Thymus (tissue), 11 donors: ENCODE measurements at regions not wholly inside any gene's neighbourhood (a gene's known extent, or its start where the extent isn't known, plus 50 kb on each side); places are given as distances from the start of the nearest gene placed in this dataset.

Source experiments
- DNase-seq, 9 donors: peaks; one replicate each; pipeline ENCODE4 v3.0.0-alpha.2; 2013; ENCODE audit warnings: low spot score in 9 of 9, low read depth in 6 of 9, missing footprints in 1 of 9
- H3K27ac ChIP-seq, 2 donors: one replicate each; pipeline ENCODE4 v1.5.1; 2013; ENCODE audit warnings: control low read depth in 1 of 2, low read depth in 1 of 2, low read length in 1 of 2, mild to moderate bottlenecking in 1 of 2, moderate library complexity in 1 of 2
- H3K27me3 ChIP-seq, 2 donors: one replicate each; pipeline ENCODE4 v1.5.1; 2013; ENCODE audit warnings: low read length in 1 of 2; ENCODE audit not compliant: control insufficient read depth in 2 of 2, insufficient read depth in 1 of 2
- H3K36me3 ChIP-seq, 2 donors: one replicate each; pipeline ENCODE4 v1.5.1; 2013; ENCODE audit warnings: low read length in 1 of 2, mild to moderate bottlenecking in 1 of 2, moderate library complexity in 1 of 2; ENCODE audit not compliant: control insufficient read depth in 2 of 2, insufficient read depth in 2 of 2
- H3K4me1 ChIP-seq, 2 donors: one replicate each; pipeline ENCODE4 v1.5.1; 2013; ENCODE audit warnings: low read length in 2 of 2; ENCODE audit not compliant: control insufficient read depth in 2 of 2, insufficient read depth in 2 of 2
- H3K4me3 ChIP-seq, 2 donors: one replicate each; pipeline ENCODE4 v1.5.1; 2013; ENCODE audit warnings: low read length in 2 of 2, control low read depth in 1 of 2, mild to moderate bottlenecking in 1 of 2
- H3K9me3 ChIP-seq, 2 donors: one replicate each; pipeline ENCODE4 v1.5.1; 2013; ENCODE audit warnings: low read length in 1 of 2, mild to moderate bottlenecking in 1 of 2; ENCODE audit not compliant: control insufficient read depth in 2 of 2, insufficient read depth in 1 of 2
- whole genome bisulfite sequencing: extraction: QIAGEN DNeasy Blood & Tissue Kit; methylation state at CpG from one replicate; pipeline ENCODE4 v1.1.7; 2013; 5-methylcytosine and 5-hydroxymethylcytosine counted together
- donor health status: healthy.

DNA sequence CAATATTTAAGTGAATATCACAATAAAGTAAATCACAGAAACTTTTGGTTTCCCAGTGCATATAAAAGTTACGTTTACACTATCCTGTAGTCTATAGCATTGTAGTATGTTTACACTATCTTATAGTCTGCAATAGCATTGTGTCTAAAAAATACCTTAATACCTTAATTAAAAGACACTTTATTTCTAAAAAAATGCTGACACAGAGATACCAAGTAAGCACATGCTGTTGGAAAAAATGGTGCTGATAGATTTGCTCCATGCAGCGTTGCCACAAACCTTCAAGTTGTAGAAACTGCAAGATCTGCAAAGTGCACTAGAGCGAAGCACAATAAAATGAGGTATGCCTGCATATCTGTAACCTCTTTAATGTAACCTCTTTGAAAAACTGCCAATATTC, 847.3 kb downstream of the GLUD2 start:
- Histone ChIP-seq H3K27me3 (no peaks in the 10 kb centered on the region), H3K27ac (no peak overlapping the region), H3K4me1 (no peaks in the 10 kb centered on the region), H3K36me3 (no peaks in the 10 kb centered on the region), H3K9me3 (no peaks in the 10 kb centered on the region), H3K4me3 (no peak overlapping the region)
- 98% methylated on average over 3 of the region's 3 CpGs for WGBS
- DNase-seq = no peak

DNA sequence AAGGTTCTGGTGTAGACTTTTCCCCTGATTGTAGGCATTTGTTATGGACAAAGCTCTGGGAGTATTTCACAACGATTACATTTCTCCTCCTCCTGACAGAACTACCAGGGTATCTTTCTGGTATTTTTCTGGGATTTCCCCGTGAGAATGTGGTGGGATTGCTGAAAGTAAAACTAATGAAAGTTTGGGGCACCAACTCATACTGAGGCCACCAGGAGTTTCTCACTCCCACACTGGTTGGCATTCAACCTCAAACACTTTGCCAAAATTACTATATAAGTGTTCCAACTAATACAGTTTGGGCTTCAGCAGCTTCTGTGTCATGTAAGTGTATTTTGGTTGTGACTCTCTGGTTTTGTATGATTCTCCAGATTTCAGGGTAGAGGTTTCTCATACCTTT, 855.1 kb downstream of the GLUD2 start:
- no peaks in the 10 kb centered on the region for H3K4me1 ChIP-seq
- H3K36me3 ChIP-seq = no peaks in the 10 kb centered on the region
- DNase-seq = no peak
- 87% methylated on average over 2 of the region's 2 CpGs for WGBS
- H3K4me3 ChIP-seq = no peak overlapping the region
- H3K27me3 ChIP-seq = no peaks in the 10 kb centered on the region
- no peak overlapping the region for H3K27ac ChIP-seq
- H3K9me3 ChIP-seq = no peaks in the 10 kb centered on the region

DNA sequence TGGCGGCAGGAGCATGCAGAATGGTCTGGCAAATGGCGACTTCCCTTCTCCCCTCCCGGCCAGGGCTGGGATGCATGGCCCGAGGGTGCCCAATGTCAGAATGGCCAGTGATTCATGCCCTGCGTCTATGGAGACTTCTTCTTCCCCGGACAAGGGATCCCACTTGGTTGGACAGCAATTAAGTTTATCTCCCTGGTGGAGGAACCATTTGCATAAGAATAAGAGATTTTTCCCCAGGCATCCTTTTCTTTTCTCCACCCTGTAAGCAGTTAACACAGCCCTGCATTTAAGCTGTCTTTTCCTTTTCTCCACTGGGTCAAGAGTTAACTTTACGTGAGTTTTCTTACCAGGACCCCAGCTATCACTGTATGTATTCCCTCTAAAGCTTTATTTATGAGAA, 856.6 kb downstream of the GLUD2 start:
- Histone ChIP-seq H3K27ac (no peak overlapping the region), H3K9me3 (no peaks in the 10 kb centered on the region), H3K4me3 (no peak overlapping the region), H3K36me3 (no peaks in the 10 kb centered on the region), H3K27me3 (no peaks in the 10 kb centered on the region), H3K4me1 (no peaks in the 10 kb centered on the region)
- no peak for DNase-seq
- WGBS = 96% methylated on average over 7 of the region's 7 CpGs

DNA sequence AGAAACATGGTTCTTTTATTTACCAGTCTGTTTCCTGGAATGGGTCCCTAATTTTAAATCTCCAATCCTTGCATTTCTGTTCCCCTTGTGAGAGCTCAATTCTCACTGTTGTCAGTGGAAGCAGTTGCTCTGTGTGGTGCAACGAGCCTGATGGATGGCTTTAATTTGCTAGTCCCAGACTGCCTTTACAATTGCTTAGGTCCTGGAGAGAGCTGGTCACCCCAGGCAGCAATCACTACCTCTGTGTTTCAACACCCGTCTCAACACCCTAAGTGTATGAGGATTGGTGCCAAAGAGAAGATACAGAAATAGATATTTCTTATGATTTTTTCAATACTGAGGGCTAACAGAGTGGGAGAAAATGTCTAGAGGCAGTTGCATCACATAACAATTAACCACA, 873.8 kb downstream of the GLUD2 start:
- no peak for DNase-seq
- Histone ChIP-seq H3K9me3 (no peaks in the 10 kb centered on the region), H3K27me3 (no peaks in the 10 kb centered on the region), H3K4me3 (no peak overlapping the region), H3K36me3 (no peaks in the 10 kb centered on the region), H3K27ac (no peak overlapping the region), H3K4me1 (no peaks in the 10 kb centered on the region)
- 57% methylated on average over 2 of the region's 2 CpGs for WGBS

DNA sequence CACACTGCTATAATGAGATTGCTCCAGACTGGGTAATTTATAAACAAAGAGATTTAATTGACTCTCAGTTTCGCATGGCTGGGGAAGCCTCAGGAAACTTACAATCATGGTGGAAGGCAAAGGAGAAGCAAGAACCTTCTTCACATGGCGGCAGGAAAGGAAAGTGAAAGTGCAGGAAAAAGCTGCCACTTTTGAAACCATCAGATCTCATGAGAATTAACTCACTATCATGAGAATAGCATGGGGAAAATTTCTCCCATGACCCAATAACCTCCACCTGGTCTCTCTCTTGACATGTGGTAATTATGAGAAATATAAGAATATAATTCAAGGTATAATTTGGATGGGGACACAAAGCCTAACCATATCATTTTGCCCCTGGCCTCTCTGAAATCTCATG, 884.2 kb downstream of the GLUD2 start:
- H3K4me1 ChIP-seq = no peaks in the 10 kb centered on the region
- no peaks in the 10 kb centered on the region for H3K36me3 ChIP-seq
- 85% methylated on average over 2 of the region's 2 CpGs for WGBS
- no peak for DNase-seq
- H3K9me3 ChIP-seq = peaks cover 0 to 5% of the 10 kb centered on the region in 2 donors
- H3K27me3 ChIP-seq = no peaks in the 10 kb centered on the region
- no peak overlapping the region for H3K27ac ChIP-seq
- H3K4me3 ChIP-seq = no peak overlapping the region

DNA sequence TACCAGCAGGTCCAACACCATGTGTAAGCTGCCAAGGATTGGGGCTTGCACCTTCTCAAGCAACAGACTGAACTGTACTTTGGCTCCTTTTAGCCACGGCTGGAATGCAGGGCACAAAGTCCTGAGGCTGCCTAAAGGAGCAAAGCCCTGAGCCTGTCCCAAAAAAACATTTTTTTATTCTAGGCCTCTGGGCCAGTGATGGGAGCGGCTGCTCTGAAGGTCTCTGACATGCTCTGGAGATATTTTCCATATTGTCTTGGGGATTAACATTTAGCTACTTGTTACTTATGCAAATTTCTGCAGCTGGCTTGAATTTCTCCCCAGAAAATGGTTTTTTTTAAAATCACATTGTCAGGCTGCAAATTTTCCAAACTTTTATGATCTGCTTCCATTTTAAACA, 885.3 kb downstream of the GLUD2 start:
- peaks cover 0 to 5% of the 10 kb centered on the region in 2 donors for H3K9me3 ChIP-seq
- DNase-seq = no peak
- H3K4me3 ChIP-seq = no peak overlapping the region
- WGBS = 86% methylated on average over 2 of the region's 2 CpGs
- H3K27me3 ChIP-seq = no peaks in the 10 kb centered on the region
- H3K4me1 ChIP-seq = no peaks in the 10 kb centered on the region
- no peak overlapping the region for H3K27ac ChIP-seq
- no peaks in the 10 kb centered on the region for H3K36me3 ChIP-seq

DNA sequence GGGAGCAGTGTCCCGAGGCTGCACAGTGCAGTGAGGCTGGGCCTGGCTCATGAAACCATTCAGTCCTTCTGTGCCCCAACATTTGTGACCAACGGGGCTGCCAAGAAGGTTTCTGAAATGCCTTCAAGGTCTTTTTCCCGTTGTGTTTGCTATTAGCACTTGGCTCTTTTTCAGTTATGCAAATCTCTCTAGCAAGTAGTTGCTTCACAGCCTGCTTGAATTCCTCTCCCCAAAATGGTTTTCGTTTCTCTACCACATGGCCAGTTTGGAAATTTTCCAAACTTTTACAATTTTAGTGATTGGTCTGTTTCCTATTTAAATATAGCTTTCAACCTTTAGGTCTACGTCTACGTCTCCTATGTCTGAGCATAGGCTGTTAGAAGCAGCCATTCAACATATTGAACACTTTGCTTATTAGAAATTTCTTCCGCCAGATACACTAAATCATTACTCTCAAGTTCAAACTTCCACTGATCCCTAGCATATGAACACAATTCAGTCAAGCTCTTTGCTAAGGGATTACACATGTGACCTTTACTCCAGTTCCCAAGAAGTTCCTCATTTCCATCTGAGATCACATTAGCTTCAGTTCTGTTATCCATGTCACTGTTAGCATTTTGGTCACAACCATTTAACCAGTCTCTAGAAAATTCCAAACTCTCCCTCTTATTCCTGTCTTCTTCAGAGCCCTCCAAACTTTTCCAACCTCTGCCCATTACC, 901.8 kb downstream of the GLUD2 start:
- Histone ChIP-seq H3K27me3 (no peaks in the 10 kb centered on the region), H3K36me3 (no peaks in the 10 kb centered on the region), H3K4me1 (no peaks in the 10 kb centered on the region), H3K4me3 (no peak overlapping the region), H3K9me3 (peaks cover 0 to 5% of the 10 kb centered on the region in 2 donors), H3K27ac (no peak overlapping the region)
- 84% methylated on average over 7 of the region's 7 CpGs for WGBS
- no peak for DNase-seq

DNA sequence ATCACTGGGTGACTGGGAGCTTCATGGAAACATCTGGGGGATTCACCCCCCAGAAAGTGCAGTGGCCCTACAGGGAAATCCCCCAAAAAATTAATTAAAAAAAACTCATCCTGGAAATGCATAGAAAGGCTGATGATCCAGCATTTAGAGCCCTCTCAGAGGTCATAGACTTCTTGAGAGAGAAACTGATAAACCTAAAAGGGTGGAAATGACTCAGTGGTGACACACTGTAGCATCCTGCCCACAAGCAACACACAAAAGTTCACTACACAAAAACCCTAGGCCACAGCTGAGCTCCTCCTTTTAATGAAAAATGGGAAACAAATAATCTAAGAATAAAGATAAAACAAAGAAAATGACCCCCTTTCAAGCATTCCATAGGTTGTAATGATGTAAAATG, 911.5 kb downstream of the GLUD2 start:
- Histone ChIP-seq H3K36me3 (no peaks in the 10 kb centered on the region), H3K9me3 (no peaks in the 10 kb centered on the region), H3K4me3 (no peak overlapping the region), H3K27me3 (no peaks in the 10 kb centered on the region), H3K27ac (no peak overlapping the region), H3K4me1 (no peaks in the 10 kb centered on the region)
- DNase-seq = no peak

DNA sequence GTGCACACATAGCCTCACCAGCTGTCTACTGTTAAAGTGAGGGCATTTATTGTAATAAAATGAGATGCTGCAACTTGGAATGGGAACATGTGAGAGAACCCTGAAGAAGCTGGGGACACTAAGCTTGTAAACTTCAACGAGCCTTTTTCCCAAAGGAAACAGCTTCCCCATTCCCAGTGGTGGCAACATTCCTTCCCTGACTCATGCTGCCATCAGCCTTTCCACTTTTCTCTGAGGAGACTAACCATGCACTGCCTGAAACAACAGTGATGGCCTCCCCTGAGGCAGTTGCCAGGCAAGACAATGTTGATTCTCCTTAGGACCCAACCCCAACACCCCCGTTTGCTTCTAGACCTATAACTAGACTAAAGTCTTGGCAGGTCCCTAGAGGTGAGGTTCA, 928.3 kb downstream of the GLUD2 start:
- Histone ChIP-seq H3K4me1 (no peaks in the 10 kb centered on the region), H3K4me3 (no peak overlapping the region), H3K36me3 (no peaks in the 10 kb centered on the region), H3K27me3 (no peaks in the 10 kb centered on the region), H3K27ac (no peak overlapping the region), H3K9me3 (peaks cover 0 to 5% of the 10 kb centered on the region in 2 donors)
- 94% methylated on average over 2 of the region's 2 CpGs for WGBS
- DNase-seq = no peak

DNA sequence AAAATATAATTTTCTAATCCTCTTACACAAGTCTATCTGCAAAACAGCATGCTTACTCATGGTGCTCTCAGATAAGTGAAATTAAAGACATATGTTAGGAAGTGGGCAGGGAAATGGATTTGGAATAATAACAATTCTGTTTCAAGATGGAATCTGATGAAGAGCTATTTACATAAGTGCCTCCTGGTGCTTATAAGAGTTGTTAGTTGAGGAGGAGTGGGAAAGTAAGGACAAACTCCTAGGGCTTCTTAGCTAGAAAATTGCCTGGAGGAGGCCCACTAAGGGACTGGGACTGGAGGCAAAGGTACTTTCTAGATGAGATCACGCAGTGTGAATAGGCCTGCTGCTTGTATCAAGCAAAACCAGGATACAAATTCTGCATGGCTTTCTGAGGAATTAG, 939.8 kb downstream of the GLUD2 start:
- H3K36me3 ChIP-seq = no peaks in the 10 kb centered on the region
- H3K27me3 ChIP-seq = no peaks in the 10 kb centered on the region
- H3K4me1 ChIP-seq = no peaks in the 10 kb centered on the region
- 93% methylated on average over 1 of the region's 1 CpG for WGBS
- H3K4me3 ChIP-seq = no peak overlapping the region
- H3K9me3 ChIP-seq = no peaks in the 10 kb centered on the region
- H3K27ac ChIP-seq = no peak overlapping the region
- no peak for DNase-seq
